ENCODE measurements at regions not wholly inside any gene's neighbourhood (a gene's known extent, or its start where the extent isn't known, plus 50 kb on each side); places are given as distances from the start of the nearest gene placed in this dataset.
"Not testable (repeated sequence)": the region's sequence is repeated elsewhere in the genome, so short reads cannot be mapped to it uniquely, and the experiment has no call there.

- no peak for ATAC-seq
- TF ChIP-seq ISL1 (CRISPR knock-in tag; IDR thresholded peaks at IDR 0.05) (no peak), CSDC2 (CRISPR knock-in tag; IDR thresholded peaks at IDR 0.05) (no peak), ARNTL (CRISPR knock-in tag; IDR thresholded peaks at IDR 0.05; ENCODE audit: borderline replicate concordance, low read depth) (no peak), GLIS3 (CRISPR knock-in tag; IDR thresholded peaks at IDR 0.05) (no peak), ZFP3 (CRISPR knock-in tag; IDR thresholded peaks at IDR 0.05) (no peak), TCF4 (CRISPR knock-in tag; IDR thresholded peaks at IDR 0.05; ENCODE audit: borderline replicate concordance) (no peak), ZNF70 (CRISPR knock-in tag; IDR thresholded peaks at IDR 0.05) (no peak), OSR1 (CRISPR knock-in tag; IDR thresholded peaks at IDR 0.05) (no peak), PPARA (CRISPR knock-in tag; IDR thresholded peaks at IDR 0.05; ENCODE audit: borderline replicate concordance) (no peak), SNAI2 (CRISPR knock-in tag; IDR thresholded peaks at IDR 0.05) (no peak), CREB5 (CRISPR knock-in tag; IDR thresholded peaks at IDR 0.05; ENCODE audit: low read depth) (no peak), ZNF8 (CRISPR knock-in tag; IDR thresholded peaks at IDR 0.05) (no peak), ZC3H10 (CRISPR knock-in tag; IDR thresholded peaks at IDR 0.05) (no peak), TSHZ2 (CRISPR knock-in tag; IDR thresholded peaks at IDR 0.05) (no peak), ESRRG (CRISPR knock-in tag; IDR thresholded peaks at IDR 0.05) (no peak)
These were observed 197.5 kb upstream of the SULF2 start for GRCh38 chr20:47982574-47983360.

- ATAC-seq, result no peak
- TF ChIP-seq TOX (CRISPR knock-in tag; IDR thresholded peaks at IDR 0.05; ENCODE audit: borderline replicate concordance) (no peak), ARNTL (CRISPR knock-in tag; IDR thresholded peaks at IDR 0.05; ENCODE audit: borderline replicate concordance, low read depth) (no peak), POU6F1 (CRISPR knock-in tag; IDR thresholded peaks at IDR 0.05; ENCODE audit: borderline replicate concordance, low read depth) (no peak), ISL1 (CRISPR knock-in tag; IDR thresholded peaks at IDR 0.05) (no peak)
These were observed 195.9 kb upstream of the SULF2 start for GRCh38 chr20:47981222-47981621.

- ATAC-seq, result no peak
These were observed 195.3 kb upstream of the SULF2 start for GRCh38 chr20:47980336-47981177.

GRCh38 chr20:47979361-47980095 is 194.2 kb upstream of the SULF2 start:
- not testable (repeated sequence) for ATAC-seq

More at GRCh38 chr20:47980336-47981177, 195.3 kb upstream of the SULF2 start:
- no peak for TF ChIP-seq ZC3H10 (CRISPR knock-in tag; IDR thresholded peaks at IDR 0.05)
- TF ChIP-seq ISL1 (CRISPR knock-in tag; IDR thresholded peaks at IDR 0.05), result no peak
- TF ChIP-seq ZNF70 (CRISPR knock-in tag; IDR thresholded peaks at IDR 0.05), result no peak
- no peak for TF ChIP-seq ARNTL (CRISPR knock-in tag; IDR thresholded peaks at IDR 0.05; ENCODE audit: borderline replicate concordance, low read depth)
- no peak for TF ChIP-seq TCF4 (CRISPR knock-in tag; IDR thresholded peaks at IDR 0.05; ENCODE audit: borderline replicate concordance)
- no peak for TF ChIP-seq POU6F1 (CRISPR knock-in tag; IDR thresholded peaks at IDR 0.05; ENCODE audit: borderline replicate concordance, low read depth)
- TF ChIP-seq OSR1 (CRISPR knock-in tag; IDR thresholded peaks at IDR 0.05), result no peak
- no peak for TF ChIP-seq BACH2 (CRISPR knock-in tag; IDR thresholded peaks at IDR 0.05; ENCODE audit: borderline replicate concordance)
- TF ChIP-seq ZNF565 (CRISPR knock-in tag; conservative IDR thresholded peaks at IDR 0.05; ENCODE audit: low read depth), result no peak
- TF ChIP-seq RARB (CRISPR knock-in tag; IDR thresholded peaks at IDR 0.05), result no peak
- TF ChIP-seq PPARA (CRISPR knock-in tag; IDR thresholded peaks at IDR 0.05; ENCODE audit: borderline replicate concordance), result no peak
- TF ChIP-seq ZNF8 (CRISPR knock-in tag; IDR thresholded peaks at IDR 0.05), result no peak

GRCh38 chr20:47978428-47979120 is 193.3 kb upstream of the SULF2 start:
- peak; percentile 51 for ATAC-seq

- ATAC-seq, result peak; percentile 84
These were observed 192.5 kb upstream of the SULF2 start for GRCh38 chr20:47977789-47978252.

All from SK-N-SH treated with all-trans-retinoic acid at 6 μM for 48 hours (cell line).